ENCODE measurements at regions not wholly inside any gene's neighbourhood (a gene's known extent, or its start where the extent isn't known, plus 50 kb on each side); places are given as distances from the start of the nearest gene placed in this dataset.
A peak's percentile ranks its signal among the peaks of the same experiment; 100 is the strongest.

GRCh38 chr1:200247518-200247917, 162.3 kb downstream of the ZNF281 start:
- DNase-seq (ENCODE audit: low read depth), result no peak
- no peak overlapping the region for H3K4me3 ChIP-seq (ENCODE audit: low read depth, low read length)
- no peak for TF ChIP-seq CTCF (conservative IDR thresholded peaks at IDR 0.05; ENCODE audit: low read depth, low read length)

GRCh38 chr1:200245473-200245872, 164.4 kb downstream of the ZNF281 start:
- DNase-seq (ENCODE audit: low read depth), result peak; percentile 26
- no peak for TF ChIP-seq CTCF (conservative IDR thresholded peaks at IDR 0.05; ENCODE audit: low read depth, low read length)
- H3K4me3 ChIP-seq (ENCODE audit: low read depth, low read length), result no peak overlapping the region

- DNase-seq (ENCODE audit: low read depth), result peak; percentile 24
- no peak overlapping the region for H3K4me3 ChIP-seq (ENCODE audit: low read depth, low read length)
- TF ChIP-seq CTCF (conservative IDR thresholded peaks at IDR 0.05; ENCODE audit: low read depth, low read length), result no peak
Measured at GRCh38 chr1:200243042-200243437, 166.8 kb downstream of the ZNF281 start.

GRCh38 chr1:200242110-200243041, 167.5 kb downstream of the ZNF281 start:
- no peak for TF ChIP-seq CTCF (conservative IDR thresholded peaks at IDR 0.05; ENCODE audit: low read depth, low read length)
- no peak overlapping the region for H3K4me3 ChIP-seq (ENCODE audit: low read depth, low read length)
- no peak for DNase-seq (ENCODE audit: low read depth)

- H3K4me3 ChIP-seq (ENCODE audit: low read depth, low read length), result no peak overlapping the region
- peak; percentile 29 for DNase-seq (ENCODE audit: low read depth)
- TF ChIP-seq CTCF (conservative IDR thresholded peaks at IDR 0.05; ENCODE audit: low read depth, low read length), result no peak
Measured at GRCh38 chr1:200240656-200241055, 169.2 kb downstream of the ZNF281 start.

GRCh38 chr1:200238311-200238710, 171.5 kb downstream of the ZNF281 start:
- no peak for DNase-seq (ENCODE audit: low read depth)
- H3K4me3 ChIP-seq (ENCODE audit: low read depth, low read length), result no peak overlapping the region
- no peak for TF ChIP-seq CTCF (conservative IDR thresholded peaks at IDR 0.05; ENCODE audit: low read depth, low read length)

GRCh38 chr1:200237066-200237465, 172.8 kb downstream of the ZNF281 start:
- no peak overlapping the region for H3K4me3 ChIP-seq (ENCODE audit: low read depth, low read length)
- DNase-seq (ENCODE audit: low read depth), result no peak
- TF ChIP-seq CTCF (conservative IDR thresholded peaks at IDR 0.05; ENCODE audit: low read depth, low read length), result no peak
